Mesothelial cell of epicardium (in vitro differentiated cells): ENCODE measurements at regions not wholly inside any gene's neighbourhood (a gene's known extent, or its start where the extent isn't known, plus 50 kb on each side); places are given as distances from the start of the nearest gene placed in this dataset.

Experiments
- DNase-seq, 2 experiments: peaks; one replicate each; pipeline ENCODE4 v3.0.0; 2021; ENCODE audit warnings: low spot score in 2 of 2; ENCODE audit not compliant: unreplicated experiment in 2 of 2
- H3K27ac Mint-ChIP-seq: 2 replicates; pipeline ENCODE4 v1.8.0; 2021; ENCODE audit warnings: mixed read lengths
- H3K27me3 Mint-ChIP-seq: 2 replicates; pipeline ENCODE4 v1.8.0; 2021; ENCODE audit warnings: low read depth, mixed read lengths
- H3K36me3 Mint-ChIP-seq: 2 replicates; pipeline ENCODE4 v1.8.0; 2021; ENCODE audit warnings: mixed read lengths
- H3K4me1 Mint-ChIP-seq: 2 replicates; pipeline ENCODE4 v1.8.0; 2021; ENCODE audit warnings: mixed read lengths
- H3K4me3 Mint-ChIP-seq: 2 replicates; pipeline ENCODE4 v1.8.0; 2021; ENCODE audit warnings: mild to moderate bottlenecking, moderate library complexity, mixed read lengths
- H3K9me3 Mint-ChIP-seq: 2 replicates; pipeline ENCODE4 v1.8.0; 2021; ENCODE audit warnings: mixed read lengths
- CTCF ChIP-seq: fragments of 200-600 bp; sonication (generic); IDR thresholded peaks from one replicate; pipeline ENCODE4 v1.5.0; 2021; ENCODE audit warnings: antibody characterized with exemption; ENCODE audit not compliant: unreplicated experiment

DNA sequence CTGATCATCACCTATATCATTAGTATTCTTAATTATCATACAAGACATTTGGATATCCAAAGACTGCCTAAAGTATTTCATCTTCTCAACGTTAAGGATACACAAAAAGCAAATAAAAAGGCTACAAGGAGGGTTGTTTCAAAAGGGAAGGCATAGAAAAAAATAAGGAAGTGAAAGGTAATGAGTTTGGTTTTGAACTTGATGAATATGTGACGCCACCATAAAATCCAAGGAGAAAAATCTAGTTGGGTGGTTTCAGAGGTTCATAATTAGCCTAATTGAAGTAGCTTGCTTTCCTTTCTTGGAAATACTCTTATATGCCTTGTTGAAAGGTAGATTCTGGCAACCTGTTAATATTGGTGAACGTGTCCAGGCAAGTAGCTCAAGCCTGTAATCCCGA is 96.1 kb upstream of the SGCD start:
- DNase-seq, result no peak
- H3K36me3 Mint-ChIP-seq, result no peaks in the 10 kb centered on the region
- no peak overlapping the region for H3K4me3 Mint-ChIP-seq
- no peak for TF ChIP-seq CTCF
- no peaks in the 10 kb centered on the region for H3K4me1 Mint-ChIP-seq
- H3K9me3 Mint-ChIP-seq, result peaks cover 35% of the 10 kb centered on the region
- peaks cover 1% of the 10 kb centered on the region for H3K27me3 Mint-ChIP-seq
- H3K27ac Mint-ChIP-seq, result no peak overlapping the region

DNA sequence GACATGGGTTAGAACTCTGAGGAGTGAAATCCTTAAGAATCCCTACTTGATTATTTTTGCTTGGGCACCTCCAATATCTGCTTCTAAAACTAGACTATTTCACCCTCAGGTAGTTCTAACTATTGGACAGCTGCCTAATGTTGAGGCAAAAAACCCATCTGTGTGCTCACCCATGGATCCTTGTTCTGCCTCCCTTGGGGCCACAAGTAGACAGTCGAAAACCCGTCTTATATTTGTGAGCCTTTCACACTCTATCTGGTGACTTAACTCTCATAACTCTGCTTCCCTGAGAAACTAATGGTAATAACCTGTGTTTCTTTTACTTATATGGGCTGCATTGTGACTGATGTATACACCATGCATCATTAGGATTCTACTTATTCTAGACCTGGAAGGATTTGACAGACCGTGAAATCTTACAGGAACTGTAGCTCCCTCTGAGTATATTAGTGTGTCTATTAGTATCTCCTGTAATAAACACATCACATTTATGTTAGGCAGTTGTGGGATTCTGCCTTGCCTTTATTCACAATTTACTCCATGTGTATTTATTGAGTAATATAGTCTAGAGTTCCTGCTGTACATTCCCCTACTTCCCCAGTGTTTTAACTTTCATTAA is 94.6 kb upstream of the SGCD start:
- peaks cover 27% of the 10 kb centered on the region for H3K9me3 Mint-ChIP-seq
- no peaks in the 10 kb centered on the region for H3K4me1 Mint-ChIP-seq
- no peak for TF ChIP-seq CTCF
- no peak for DNase-seq
- no peaks in the 10 kb centered on the region for H3K36me3 Mint-ChIP-seq
- H3K4me3 Mint-ChIP-seq, result no peak overlapping the region
- H3K27ac Mint-ChIP-seq, result no peak overlapping the region
- H3K27me3 Mint-ChIP-seq, result peaks cover 1% of the 10 kb centered on the region

- no peak for TF ChIP-seq CTCF
- Mint-ChIP-seq H3K36me3 (no peaks in the 10 kb centered on the region), H3K27me3 (peaks cover 3% of the 10 kb centered on the region), H3K27ac (no peak overlapping the region), H3K4me3 (no peak overlapping the region), H3K4me1 (no peaks in the 10 kb centered on the region), H3K9me3 (no peaks in the 10 kb centered on the region)
- no peak for DNase-seq
Observed at GRCh38 chr5:156237361-156237760, 89.6 kb upstream of the SGCD start.

DNA sequence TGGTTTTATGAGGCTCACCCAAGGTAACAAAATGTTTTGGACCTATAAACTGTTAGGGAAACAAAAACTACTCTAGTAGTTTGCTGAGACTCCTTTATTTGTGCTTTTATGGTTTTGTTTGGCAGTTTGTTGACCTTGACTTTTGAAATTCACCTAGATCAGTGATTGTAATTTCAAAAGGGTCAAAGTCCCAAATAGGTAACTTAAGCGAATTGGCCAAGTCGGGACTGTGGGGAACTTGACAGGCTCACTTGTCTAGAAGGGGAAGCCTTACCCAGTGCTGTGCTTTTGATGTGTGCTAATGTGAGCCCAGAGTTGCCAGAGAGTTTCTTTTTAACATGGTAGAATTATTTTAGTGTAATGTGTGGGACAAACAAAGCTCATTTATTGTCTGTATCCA is 87.2 kb upstream of the SGCD start:
- H3K9me3 Mint-ChIP-seq, result no peaks in the 10 kb centered on the region
- no peak for TF ChIP-seq CTCF
- no peak overlapping the region for H3K4me3 Mint-ChIP-seq
- H3K27me3 Mint-ChIP-seq, result peaks cover 3% of the 10 kb centered on the region
- no peaks in the 10 kb centered on the region for H3K4me1 Mint-ChIP-seq
- no peaks in the 10 kb centered on the region for H3K36me3 Mint-ChIP-seq
- no peak overlapping the region for H3K27ac Mint-ChIP-seq
- DNase-seq, result no peak

DNA sequence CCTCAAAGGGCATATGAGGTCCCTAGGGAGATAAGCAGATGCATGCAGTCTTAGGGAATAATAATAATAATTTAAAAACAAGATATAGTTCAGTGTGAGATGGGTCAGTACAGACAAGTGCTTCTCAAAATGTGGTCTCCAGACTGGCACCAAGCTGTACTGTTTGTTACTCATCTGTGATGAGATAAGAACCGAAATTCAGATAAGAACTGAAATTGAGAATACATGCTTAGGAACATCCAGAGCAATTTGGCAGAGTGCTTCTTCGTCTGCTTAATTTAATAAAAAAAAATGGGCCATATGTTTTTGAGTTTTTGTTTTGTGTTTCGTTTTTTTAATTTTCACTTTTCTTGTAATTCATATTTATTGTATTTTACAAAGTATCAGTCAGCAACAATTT is 86.5 kb upstream of the SGCD start:
- no peaks in the 10 kb centered on the region for H3K4me1 Mint-ChIP-seq
- H3K9me3 Mint-ChIP-seq, result peaks cover under 1% of the 10 kb centered on the region
- peaks cover 3% of the 10 kb centered on the region for H3K27me3 Mint-ChIP-seq
- no peak for TF ChIP-seq CTCF
- H3K27ac Mint-ChIP-seq, result no peak overlapping the region
- no peaks in the 10 kb centered on the region for H3K36me3 Mint-ChIP-seq
- H3K4me3 Mint-ChIP-seq, result no peak overlapping the region
- DNase-seq, result no peak

- H3K36me3 Mint-ChIP-seq, result no peaks in the 10 kb centered on the region
- H3K27ac Mint-ChIP-seq, result no peak overlapping the region
- H3K9me3 Mint-ChIP-seq, result peaks cover 5% of the 10 kb centered on the region
- DNase-seq, result no peak
- no peak overlapping the region for H3K4me3 Mint-ChIP-seq
- no peak for TF ChIP-seq CTCF
- peaks cover 3% of the 10 kb centered on the region for H3K27me3 Mint-ChIP-seq
- H3K4me1 Mint-ChIP-seq, result no peaks in the 10 kb centered on the region
Observed at GRCh38 chr5:156241266-156241665, 85.7 kb upstream of the SGCD start.
